ENCODE measurements at regions not wholly inside any gene's neighbourhood (a gene's known extent, or its start where the extent isn't known, plus 50 kb on each side); places are given as distances from the start of the nearest gene placed in this dataset.

DNA sequence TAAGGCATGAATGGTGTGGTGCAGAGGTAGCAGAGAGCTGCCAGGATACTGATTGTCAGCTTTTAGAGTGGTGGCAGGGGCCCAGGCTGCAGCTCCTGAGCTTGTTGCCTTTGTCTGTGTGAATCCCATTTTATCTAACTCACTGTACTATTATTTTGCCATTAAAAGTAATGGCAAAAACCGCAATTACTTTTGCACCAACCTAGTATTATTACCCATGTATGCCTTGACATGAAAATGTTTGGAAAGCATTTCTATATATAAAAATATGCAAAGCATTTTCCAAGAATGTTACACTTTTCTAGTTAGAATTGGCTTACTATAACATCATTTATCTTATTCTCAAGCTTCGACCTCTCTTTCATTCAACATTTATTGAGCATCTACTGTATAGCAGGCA is 308.1 kb upstream of the MYOCD start:
- TF ChIP-seq, protein P1, sequence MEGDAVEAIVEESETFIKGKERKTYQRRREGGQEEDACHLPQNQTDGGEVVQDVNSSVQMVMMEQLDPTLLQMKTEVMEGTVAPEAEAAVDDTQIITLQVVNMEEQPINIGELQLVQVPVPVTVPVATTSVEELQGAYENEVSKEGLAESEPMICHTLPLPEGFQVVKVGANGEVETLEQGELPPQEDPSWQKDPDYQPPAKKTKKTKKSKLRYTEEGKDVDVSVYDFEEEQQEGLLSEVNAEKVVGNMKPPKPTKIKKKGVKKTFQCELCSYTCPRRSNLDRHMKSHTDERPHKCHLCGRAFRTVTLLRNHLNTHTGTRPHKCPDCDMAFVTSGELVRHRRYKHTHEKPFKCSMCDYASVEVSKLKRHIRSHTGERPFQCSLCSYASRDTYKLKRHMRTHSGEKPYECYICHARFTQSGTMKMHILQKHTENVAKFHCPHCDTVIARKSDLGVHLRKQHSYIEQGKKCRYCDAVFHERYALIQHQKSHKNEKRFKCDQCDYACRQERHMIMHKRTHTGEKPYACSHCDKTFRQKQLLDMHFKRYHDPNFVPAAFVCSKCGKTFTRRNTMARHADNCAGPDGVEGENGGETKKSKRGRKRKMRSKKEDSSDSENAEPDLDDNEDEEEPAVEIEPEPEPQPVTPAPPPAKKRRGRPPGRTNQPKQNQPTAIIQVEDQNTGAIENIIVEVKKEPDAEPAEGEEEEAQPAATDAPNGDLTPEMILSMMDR (IDR thresholded peaks at IDR 0.05): no peak
- TF ChIP-seq POLR2A (IDR thresholded peaks at IDR 0.05): no peak

All from body of pancreas (tissue), 4 donors.